ENCODE measurements at regions not wholly inside any gene's neighbourhood (a gene's known extent, or its start where the extent isn't known, plus 50 kb on each side); places are given as distances from the start of the nearest gene placed in this dataset.

GRCh38 chr1:90296327-90296726 lies 301.4 kb downstream of the ZNF326 start:
- no peak for DNase-seq (ENCODE audit: unreplicated experiment)
- ChIA-PET POLR2A (interaction anchor here (0.6 kb wide), 1 partner anchor 96 kb away, joined by 3 read pairs; no protein-coding TSS in a partner anchor), CTCF (no interaction called here)
- Mint-ChIP-seq H3K36me3 (ENCODE audit: insufficient read depth, unreplicated experiment) (no peaks in the 10 kb centered on the region), H3K9me3 (ENCODE audit: unreplicated experiment) (no peaks in the 10 kb centered on the region), H3K27me3 (ENCODE audit: insufficient read depth, unreplicated experiment) (peaks cover 32% of the 10 kb centered on the region), H3K27ac (ENCODE audit: low read depth, unreplicated experiment) (no peak overlapping the region), H3K4me3 (ENCODE audit: unreplicated experiment) (no peak overlapping the region), H3K4me1 (ENCODE audit: insufficient read depth, unreplicated experiment) (no peaks in the 10 kb centered on the region)
- BruUV-seq (replicated peaks) = no TSS peak
- intact Hi-C loops (cut with micrococcal nuclease) = no loop called here
- no peak for TF ChIP-seq CTCF (IDR thresholded peaks at IDR 0.05; ENCODE audit: unreplicated experiment)

GRCh38 chr1:90295534-90295933 lies 300.6 kb downstream of the ZNF326 start:
- peaks cover 32% of the 10 kb centered on the region for H3K27me3 Mint-ChIP-seq (ENCODE audit: insufficient read depth, unreplicated experiment)
- ChIA-PET CTCF (no interaction called here), POLR2A (interaction anchor here (0.6 kb wide), 1 partner anchor 96 kb away, joined by 3 read pairs; no protein-coding TSS in a partner anchor)
- no TSS peak for BruUV-seq (replicated peaks)
- intact Hi-C loops (cut with micrococcal nuclease) = no loop called here
- no peaks in the 10 kb centered on the region for H3K36me3 Mint-ChIP-seq (ENCODE audit: insufficient read depth, unreplicated experiment)
- DNase-seq (ENCODE audit: unreplicated experiment) = no peak
- H3K27ac Mint-ChIP-seq (ENCODE audit: low read depth, unreplicated experiment) = no peak overlapping the region
- no peaks in the 10 kb centered on the region for H3K9me3 Mint-ChIP-seq (ENCODE audit: unreplicated experiment)
- H3K4me3 Mint-ChIP-seq (ENCODE audit: unreplicated experiment) = no peak overlapping the region
- H3K4me1 Mint-ChIP-seq (ENCODE audit: insufficient read depth, unreplicated experiment) = no peaks in the 10 kb centered on the region
- TF ChIP-seq CTCF (IDR thresholded peaks at IDR 0.05; ENCODE audit: unreplicated experiment) = no peak

GRCh38 chr1:90291431-90292216 lies 296.7 kb downstream of the ZNF326 start:
- no peak overlapping the region for H3K27ac Mint-ChIP-seq (ENCODE audit: low read depth, unreplicated experiment)

More at GRCh38 chr1:90291431-90292216, 296.7 kb downstream of the ZNF326 start:
- POLR2A ChIA-PET = interaction anchor here (0.7 kb wide), 1 partner anchor 586 kb away, joined by 6 read pairs; no protein-coding TSS in a partner anchor
- no peaks in the 10 kb centered on the region for H3K9me3 Mint-ChIP-seq (ENCODE audit: unreplicated experiment)
- no TSS peak for BruUV-seq (replicated peaks)
- no peaks in the 10 kb centered on the region for H3K36me3 Mint-ChIP-seq (ENCODE audit: insufficient read depth, unreplicated experiment)
- intact Hi-C loops (cut with micrococcal nuclease) = no loop called here
- CTCF ChIA-PET = interaction anchor here (0.6 to 0.7 kb wide), 2 partner anchors 37 to 189 kb away, joined by 3 read pairs; no protein-coding TSS in a partner anchor
- no peak overlapping the region for H3K4me3 Mint-ChIP-seq (ENCODE audit: unreplicated experiment)
- no peak for TF ChIP-seq CTCF (IDR thresholded peaks at IDR 0.05; ENCODE audit: unreplicated experiment)
- H3K4me1 Mint-ChIP-seq (ENCODE audit: insufficient read depth, unreplicated experiment) = no peaks in the 10 kb centered on the region
- H3K27me3 Mint-ChIP-seq (ENCODE audit: insufficient read depth, unreplicated experiment) = peaks cover 12% of the 10 kb centered on the region
- no peak for DNase-seq (ENCODE audit: unreplicated experiment)

Data from MCF 10A (cell line).